Nucleus accumbens (tissue), 56 donors: ENCODE measurements at regions not wholly inside any gene's neighbourhood (a gene's known extent, or its start where the extent isn't known, plus 50 kb on each side); places are given as distances from the start of the nearest gene placed in this dataset.
"Not testable (repeated sequence)": the region's sequence is repeated elsewhere in the genome, so short reads cannot be mapped to it uniquely, and the experiment has no call there.

ENCODE experiments used
- DNase-seq, 56 donors: peaks; one replicate each; lab custom pipeline; 2025; lab: John Stamatoyannopoulos, UW

- DNase-seq = no peak
Measured at GRCh38 chr14:71549421-71550050, 382.7 kb upstream of the RGS6 start.

DNA sequence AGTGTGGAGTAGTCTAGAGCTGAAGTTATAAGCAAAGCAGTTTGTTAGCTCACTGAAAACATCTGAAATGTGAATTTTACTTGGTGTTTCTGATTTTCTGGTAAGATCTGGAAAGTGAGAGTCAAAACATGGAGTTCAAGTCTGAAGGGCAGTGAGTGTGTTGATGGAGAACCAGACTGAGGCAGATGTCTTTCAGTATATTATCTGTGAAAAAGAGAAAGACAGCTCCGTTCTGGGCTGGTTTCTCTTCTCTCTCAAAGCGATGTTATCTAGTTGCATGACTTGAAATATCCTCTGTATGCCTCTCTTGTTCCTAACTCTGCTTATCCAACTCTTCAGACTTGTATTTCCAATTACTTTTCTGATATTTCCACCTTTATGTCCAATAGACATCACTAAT is 381.9 kb upstream of the RGS6 start:
- DNase-seq = no peak

DNA sequence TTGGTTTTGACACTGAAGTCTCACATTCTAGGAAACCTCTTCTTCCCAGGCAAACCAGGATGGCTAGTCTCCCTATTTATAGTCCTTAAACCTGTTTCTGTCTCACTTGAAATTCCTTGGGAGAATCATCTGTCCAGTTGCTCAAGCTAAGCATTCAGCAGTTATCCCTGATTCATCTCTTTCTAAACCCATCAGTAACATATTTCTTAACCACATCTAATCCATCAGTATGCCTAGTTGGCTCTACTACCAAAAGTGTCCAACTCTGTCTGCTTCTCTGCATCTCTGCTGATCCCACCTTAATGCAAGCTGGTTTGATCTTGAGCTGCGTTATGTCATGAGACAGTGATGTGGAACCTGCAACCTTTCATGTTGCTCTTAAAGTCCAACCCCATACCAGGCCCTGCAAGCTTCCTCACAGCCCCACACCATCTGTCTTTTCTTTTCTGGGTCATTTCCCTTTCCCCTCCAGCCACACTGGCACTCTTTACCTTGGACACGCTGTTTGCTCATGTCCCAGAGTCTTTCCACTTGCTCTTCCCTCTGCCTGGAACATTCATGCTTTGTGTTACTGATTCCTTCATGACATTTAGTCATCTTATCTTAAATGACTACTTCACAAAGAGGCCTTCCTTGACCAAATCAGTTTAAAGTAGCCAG is 380.8 kb upstream of the RGS6 start:
- no peak for DNase-seq

DNA sequence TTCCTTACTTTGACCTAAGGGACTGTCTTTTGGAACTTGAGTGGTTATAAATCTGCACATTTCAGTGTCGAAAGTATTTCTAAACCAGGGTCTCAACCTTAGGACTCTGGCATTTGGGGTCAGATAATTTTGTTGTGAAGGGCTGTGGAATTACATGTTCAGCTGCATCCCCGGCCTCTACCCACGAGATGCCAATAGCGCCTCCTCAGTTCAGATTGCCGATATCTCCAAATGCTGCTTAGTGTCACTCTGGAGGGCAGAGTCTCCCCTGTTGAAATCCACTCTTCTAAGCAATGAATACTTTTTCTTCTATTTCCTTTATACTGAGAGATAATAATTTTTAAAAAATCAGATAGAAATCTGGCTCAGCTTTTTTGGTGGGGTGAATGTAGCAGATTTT is 379.4 kb upstream of the RGS6 start:
- no peak for DNase-seq

DNA sequence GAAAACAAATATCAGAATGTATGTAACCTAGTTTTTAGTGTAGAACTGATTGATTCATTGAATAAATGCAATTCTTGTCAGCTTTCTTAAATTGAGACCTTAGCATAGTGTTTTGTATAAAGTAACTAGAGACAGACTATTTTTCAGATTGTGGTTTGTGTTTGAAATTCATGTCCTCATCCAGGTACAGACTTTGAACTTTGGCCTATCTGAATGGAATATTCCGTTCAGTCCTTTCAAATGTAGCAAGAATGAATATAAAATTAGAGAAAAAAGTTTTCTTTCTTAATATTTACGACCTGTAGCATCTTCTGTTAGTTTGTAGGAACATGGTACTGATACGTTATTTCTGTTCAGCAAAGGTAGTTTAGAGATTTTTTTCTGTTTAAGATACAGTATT is 378.4 kb upstream of the RGS6 start:
- DNase-seq = no peak

DNA sequence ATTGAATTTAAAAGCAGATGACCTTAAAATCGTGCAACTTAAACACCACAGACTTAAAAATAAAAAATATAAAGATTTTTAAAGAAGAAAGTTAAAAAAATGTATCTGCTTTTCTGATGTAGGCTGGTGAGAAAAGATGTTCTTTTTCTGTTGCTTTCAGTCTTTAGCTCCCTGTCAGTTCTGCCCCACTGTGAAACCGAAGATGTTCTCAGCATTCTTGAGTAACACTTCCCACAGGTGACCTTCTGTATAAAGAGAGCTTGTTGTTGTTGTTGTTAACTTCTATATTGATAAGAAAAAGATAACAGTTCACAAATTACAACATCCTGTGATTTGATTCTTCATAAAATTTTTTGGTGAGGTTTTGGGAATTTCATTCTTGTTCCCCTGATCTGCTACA is 377.9 kb upstream of the RGS6 start:
- no peak for DNase-seq

DNA sequence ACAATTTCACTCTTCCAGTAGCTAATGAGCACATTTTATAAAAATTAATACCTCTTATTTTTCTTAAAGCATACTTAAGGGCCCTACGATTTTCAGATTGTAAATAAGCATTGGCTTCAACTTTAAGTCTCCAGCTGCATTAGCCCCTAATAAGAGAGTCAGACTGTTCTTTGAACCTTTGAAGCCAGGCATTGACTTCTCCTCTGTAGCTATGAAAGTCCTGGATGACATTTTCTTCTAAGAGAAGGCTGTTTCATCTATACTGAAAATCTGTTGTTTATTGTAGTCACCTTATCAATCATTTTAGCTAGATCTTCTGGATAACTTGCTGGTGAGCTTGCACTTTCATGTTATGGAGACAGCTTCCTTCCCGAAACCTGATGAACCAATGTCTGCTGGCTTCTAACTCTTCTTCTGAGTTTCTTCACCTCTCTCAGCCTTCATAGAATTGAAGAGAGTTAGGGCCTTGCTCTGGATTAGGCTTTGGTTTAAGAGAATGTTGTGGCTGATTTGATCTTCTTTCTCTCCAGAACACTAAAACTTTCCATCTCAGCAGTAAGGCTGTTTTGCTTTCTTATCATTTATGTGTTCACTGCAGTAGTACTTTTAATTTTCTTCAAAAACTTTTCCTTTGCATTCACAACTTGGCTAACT is 377.1 kb upstream of the RGS6 start:
- no peak for DNase-seq

DNA sequence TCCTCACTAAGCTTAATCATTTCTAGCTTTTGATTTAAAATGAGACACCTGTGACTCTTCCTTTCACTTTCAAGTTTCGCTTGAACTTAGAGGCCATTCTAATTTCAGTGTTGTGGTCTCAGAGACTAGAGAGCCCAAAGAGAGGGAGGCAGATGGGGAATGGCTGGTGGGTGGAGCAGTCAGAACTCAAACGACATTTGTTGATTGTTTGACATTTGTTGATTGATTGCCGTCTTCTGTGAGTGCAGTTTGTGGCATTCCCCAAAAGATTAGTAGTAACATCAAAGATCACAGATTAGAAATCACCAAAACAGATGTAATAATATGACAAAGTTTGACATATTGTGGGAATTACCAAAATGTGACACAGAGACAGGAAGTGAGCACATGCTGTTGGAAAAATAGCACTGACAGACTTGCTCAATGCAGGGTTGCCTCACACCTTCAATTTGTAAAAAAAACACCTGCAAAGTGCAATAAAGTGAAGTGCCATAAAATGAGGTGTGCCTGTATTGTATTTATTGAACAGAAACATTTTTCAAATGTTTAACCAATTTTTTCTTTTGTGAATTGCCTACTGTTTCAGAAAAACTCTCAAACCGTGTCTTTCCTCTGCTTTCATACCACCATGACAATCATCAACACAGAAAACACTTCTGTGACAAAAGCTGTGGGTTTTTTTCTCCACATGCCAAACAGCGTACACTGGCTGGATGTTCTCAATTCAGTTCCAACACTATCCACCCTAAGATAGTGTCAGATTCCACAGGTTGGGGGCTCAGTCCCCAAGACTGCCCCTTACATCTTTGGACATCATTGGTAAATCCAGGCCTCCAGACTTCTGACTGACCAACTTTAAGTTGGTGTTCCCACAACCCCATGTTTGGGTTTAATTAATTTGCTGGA is 376.3 kb upstream of the RGS6 start:
- DNase-seq = no peak

DNA sequence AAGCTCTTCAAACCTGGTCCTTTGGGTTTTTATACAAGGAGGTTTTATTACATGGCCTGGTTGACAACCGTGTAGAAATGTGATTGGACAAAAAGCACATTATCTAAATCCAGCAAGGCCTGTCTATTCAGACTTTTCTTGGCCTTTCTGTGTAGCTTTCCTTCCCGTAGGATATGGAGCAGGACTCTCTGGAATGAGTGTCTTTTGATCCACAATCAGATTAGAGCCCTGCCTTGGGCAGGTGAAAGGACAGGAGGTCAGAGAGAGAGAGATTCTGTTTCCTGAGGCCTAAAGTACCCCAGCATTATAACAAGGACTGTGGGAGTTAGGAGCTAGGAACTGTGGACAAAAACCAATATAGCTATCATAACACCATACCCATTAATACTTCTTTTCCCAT is 375.5 kb upstream of the RGS6 start:
- DNase-seq = no peak

GRCh38 chr14:71557351-71557750 is 374.9 kb upstream of the RGS6 start:
- DNase-seq = no peak

DNA sequence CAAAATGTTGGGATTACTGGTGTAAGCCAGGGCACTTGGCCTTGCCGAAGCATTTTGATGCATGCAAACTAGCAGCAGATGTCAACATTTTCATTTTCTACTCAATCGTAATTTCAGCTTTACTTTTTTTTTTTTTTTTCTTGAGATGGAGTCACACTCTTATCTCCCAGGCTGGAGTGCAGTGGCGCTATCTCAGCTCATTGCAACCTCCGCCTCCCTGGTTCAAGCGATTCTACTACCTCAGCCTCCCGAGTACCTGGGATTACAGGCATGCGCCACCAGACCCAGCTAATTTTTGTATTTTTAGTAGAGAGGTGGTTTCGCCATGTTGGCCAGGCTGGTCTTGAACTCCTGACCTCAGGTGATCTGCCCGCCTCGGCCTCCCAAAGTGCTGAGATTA is 373.3 kb upstream of the RGS6 start:
- DNase-seq = not testable (repeated sequence)

GRCh38 chr14:71560751-71561150 is 371.5 kb upstream of the RGS6 start:
- DNase-seq = no peak

DNA sequence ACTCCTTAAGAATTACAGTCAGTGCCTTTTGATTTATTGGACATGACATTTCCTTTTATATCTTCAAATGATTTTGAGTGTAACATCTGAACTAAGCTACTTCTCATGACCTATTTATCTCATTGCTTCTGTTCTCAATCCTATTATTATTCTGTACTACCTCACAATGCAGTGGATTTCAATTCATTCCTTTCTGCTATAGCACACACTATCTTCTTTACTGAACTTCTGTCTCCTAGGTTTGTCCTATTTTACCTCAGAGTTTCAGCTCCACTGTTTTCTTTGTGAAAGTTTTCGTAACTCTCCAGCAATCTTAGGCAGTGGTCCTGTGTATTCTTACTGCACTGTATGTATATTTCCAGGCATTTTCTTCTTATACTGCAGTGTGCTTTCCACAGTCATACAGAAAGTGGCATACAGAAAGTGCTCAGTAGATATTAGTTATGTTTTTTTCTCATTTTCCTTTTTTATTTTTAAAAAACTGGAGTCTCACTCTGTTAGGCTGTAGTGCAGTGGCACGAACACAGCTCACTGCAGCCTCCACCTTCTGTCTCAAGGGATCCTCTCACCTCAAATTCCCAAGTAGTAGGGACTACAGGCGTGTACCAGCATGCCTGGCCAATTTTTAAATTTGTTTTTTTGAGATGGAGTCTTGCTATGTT is 368.6 kb upstream of the RGS6 start:
- no peak for DNase-seq

DNA sequence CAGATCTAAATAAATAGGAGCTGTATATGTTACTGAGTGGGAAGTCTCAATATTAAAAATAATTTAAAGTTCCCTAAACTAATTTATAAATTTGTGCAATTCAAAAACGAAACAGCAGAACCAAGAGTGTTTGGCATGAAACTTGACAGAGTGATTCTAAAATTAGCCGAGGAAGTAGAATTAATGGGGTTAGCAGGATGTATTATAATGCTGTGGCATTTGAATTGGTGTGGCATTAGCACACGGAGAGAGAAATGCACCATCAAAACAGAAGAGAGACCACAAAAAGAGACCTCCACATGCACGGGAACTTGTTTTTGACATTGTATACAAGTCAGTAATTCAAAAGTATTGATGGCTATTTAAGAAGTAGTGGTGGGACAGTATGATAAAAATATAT is 366.0 kb upstream of the RGS6 start:
- DNase-seq = no peak

- DNase-seq = not testable (repeated sequence)
Measured at GRCh38 chr14:71567499-71568133, 364.6 kb upstream of the RGS6 start.

DNA sequence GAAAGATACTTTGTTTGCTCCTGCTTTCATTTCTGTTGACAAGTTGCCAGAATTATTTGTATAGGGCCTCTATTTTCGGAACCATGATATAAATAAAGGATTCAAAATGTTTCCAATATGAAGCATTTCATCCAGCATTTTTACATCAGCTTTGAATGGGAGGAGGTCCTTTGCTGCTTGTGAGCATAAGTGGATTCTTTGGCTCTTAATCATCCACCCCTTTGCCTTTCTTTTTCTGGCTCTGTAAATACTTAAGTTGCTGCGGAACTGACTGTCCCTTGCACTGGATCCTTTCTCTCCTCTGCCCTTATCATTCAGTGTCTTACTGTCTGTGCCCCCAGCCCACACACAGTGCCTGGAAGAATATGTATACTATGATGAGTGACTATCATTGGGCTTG is 357.3 kb upstream of the RGS6 start:
- DNase-seq = no peak

GRCh38 chr14:71576472-71576871 is 355.8 kb upstream of the RGS6 start:
- DNase-seq = no peak

DNA sequence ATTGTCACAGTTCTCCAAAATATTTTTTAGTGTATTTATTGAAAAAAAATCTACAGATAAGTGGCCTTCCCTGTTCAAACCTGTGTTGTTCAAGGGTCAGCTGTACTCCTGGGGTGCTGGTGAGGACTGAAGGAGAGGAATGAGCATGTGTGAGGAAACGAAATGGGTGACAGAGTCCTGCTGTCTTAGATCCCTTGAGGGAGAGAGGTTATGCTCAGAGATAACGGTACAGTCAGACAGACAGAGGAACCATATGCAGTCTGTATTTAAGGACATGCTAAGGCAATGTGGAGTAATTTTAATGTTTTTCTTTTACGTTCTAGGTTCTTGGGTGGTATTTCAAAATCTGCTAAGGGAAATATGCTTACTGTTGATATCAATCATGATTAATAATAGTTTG is 352.9 kb upstream of the RGS6 start:
- DNase-seq = no peak

DNA sequence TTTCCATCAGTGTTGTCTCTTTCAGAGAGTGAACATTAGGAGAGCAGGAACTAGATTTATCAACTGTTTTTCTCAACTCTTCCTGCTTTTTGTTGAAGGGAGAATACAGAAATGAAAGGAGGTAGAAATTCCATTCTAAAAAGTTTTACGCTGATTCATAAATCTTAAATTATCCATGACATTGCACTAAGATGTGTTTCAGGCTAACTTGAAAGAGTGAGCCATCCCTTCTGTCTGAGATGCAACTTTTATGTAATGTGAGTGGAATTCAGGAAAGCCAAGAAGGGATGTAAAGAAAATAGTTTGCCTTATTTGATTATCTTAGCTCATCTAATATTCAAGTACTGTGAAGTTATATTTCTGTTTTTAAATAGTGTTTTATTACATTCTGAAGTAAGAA is 349.5 kb upstream of the RGS6 start:
- no peak for DNase-seq

- DNase-seq = no peak
Measured at GRCh38 chr14:71583194-71583593, 349.0 kb upstream of the RGS6 start.
